GM12878 (cell line): ENCODE measurements at regions not wholly inside any gene's neighbourhood (a gene's known extent, or its start where the extent isn't known, plus 50 kb on each side); places are given as distances from the start of the nearest gene placed in this dataset.

ENCODE experiments used
- BACH1 ChIP-seq: fragments of 450-650 bp; IDR thresholded peaks from 2 replicates; pipeline ENCODE4 v1.6.1; 2017; ENCODE audit warnings: mild to moderate bottlenecking, borderline replicate concordance
- CTCF ChIP-seq, 3 experiments: IDR thresholded peaks in 2 of 3; conservative IDR thresholded peaks in 1 of 3; 2 replicates each; pipeline ENCODE4 v1.5.1; 2011; ENCODE audit warnings: low read depth in 3 of 3, low read length in 3 of 3, mild to moderate bottlenecking in 3 of 3, control low read depth in 2 of 3, moderate library complexity in 2 of 3, inconsistent platforms in 1 of 3, mixed read lengths in 1 of 3; ENCODE audit not compliant: control insufficient read depth in 2 of 3, insufficient read depth in 1 of 3; ENCODE audit errors: extremely low read depth in 1 of 3
- EZH2 ChIP-seq: IDR thresholded peaks from 2 replicates; pipeline ENCODE4 v1.6.1; 2012; ENCODE audit warnings: low read depth, mild to moderate bottlenecking, control low read depth, inconsistent platforms, low read length, borderline replicate concordance; ENCODE audit not compliant: control insufficient read depth
- PBX3 ChIP-seq: IDR thresholded peaks from 2 replicates; pipeline ENCODE4 v1.6.1; 2011; ENCODE audit warnings: mild to moderate bottlenecking, low read depth, low read length, moderate library complexity; ENCODE audit not compliant: insufficient replicate concordance
- POLR2A ChIP-seq: IDR thresholded peaks from 2 replicates; pipeline ENCODE4 v1.6.1; 2011; ENCODE audit warnings: low read depth, mild to moderate bottlenecking, low read length
- RBBP5 ChIP-seq: fragments of 200-600 bp; sonication (generic); conservative IDR thresholded peaks from 2 replicates; pipeline ENCODE4 v1.6.1; 2016
- RFX5 ChIP-seq: IDR thresholded peaks from 2 replicates; pipeline ENCODE4 v1.6.1; 2011; ENCODE audit warnings: low read depth, low read length, improper control_type of control experiment
- ZBTB40 ChIP-seq: fragments of 450-650 bp; IDR thresholded peaks from 2 replicates; pipeline ENCODE4 v1.6.1; 2016; ENCODE audit warnings: mild to moderate bottlenecking, moderate library complexity, borderline replicate concordance

GRCh38 chr7:26948617-26949118 is 84.3 kb upstream of the SKAP2 start:
- no peak for TF ChIP-seq CTCF (IDR thresholded peaks at IDR 0.05 in 2 of 3, conservative IDR thresholded peaks at IDR 0.05 in 1 of 3; ENCODE audit: control insufficient read depth in 2 of 3, extremely low read depth in 1 of 3, insufficient read depth in 1 of 3, low read depth in 3 of 3, low read length in 3 of 3)
- no peak for TF ChIP-seq ZBTB40
- no peak for TF ChIP-seq POLR2A
- TF ChIP-seq RBBP5: no peak
- TF ChIP-seq EZH2: no peak
- TF ChIP-seq RFX5: no peak
- no peak for TF ChIP-seq BACH1
- no peak for TF ChIP-seq PBX3
